Suppressor macrophage treated with lipopolysaccharide for 4 hours (primary cell): ENCODE measurements at regions not wholly inside any gene's neighbourhood (a gene's known extent, or its start where the extent isn't known, plus 50 kb on each side); places are given as distances from the start of the nearest gene placed in this dataset.
A peak's percentile ranks its signal among the peaks of the same experiment; 100 is the strongest.
"Not testable (repeated sequence)": the region's sequence is repeated elsewhere in the genome, so short reads cannot be mapped to it uniquely, and the experiment has no call there.

Experiments used
- DNase-seq: peaks from one replicate; pipeline ENCODE4 v3.0.0-alpha.2; 2020

GRCh38 chr2:17249249-17249648, 269.0 kb downstream of the RAD51AP2 start:
- no peak for DNase-seq

- DNase-seq, result no peak
Measured at GRCh38 chr2:17245906-17246305, 272.3 kb downstream of the RAD51AP2 start.

DNA sequence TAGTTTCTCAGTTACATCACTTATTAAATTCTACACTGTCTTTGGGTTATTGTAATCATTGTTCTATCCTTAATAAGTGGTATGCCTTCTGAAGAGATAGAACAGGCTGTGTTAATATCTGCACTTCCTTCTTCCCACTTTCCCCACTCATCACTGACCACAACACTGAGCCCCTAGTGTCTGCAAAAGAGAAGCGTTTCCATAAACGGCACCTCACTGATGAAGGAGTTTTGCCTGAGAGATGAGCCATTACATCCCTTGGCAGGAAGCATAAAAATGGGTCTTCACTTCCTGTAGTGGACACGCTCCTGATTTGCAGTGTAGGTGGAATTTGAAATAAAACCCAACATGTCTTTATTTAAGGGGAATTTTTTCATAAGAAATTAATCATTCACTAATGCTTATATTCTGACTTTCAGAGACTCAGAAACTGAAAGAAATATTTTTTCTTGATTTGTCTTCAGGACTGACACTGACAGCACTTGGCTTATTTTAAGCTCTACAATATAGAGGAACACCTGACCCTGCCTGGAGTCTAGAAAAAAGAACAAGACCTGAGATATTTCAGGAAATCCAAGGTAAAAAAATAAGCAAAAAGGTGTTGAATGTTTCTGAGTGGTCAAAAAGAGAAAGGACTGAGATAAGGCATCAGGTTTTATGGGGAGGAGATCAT, 275.3 kb downstream of the RAD51AP2 start:
- DNase-seq, result no peak

GRCh38 chr2:17239550-17239949, 278.7 kb downstream of the RAD51AP2 start:
- DNase-seq, result no peak

DNA sequence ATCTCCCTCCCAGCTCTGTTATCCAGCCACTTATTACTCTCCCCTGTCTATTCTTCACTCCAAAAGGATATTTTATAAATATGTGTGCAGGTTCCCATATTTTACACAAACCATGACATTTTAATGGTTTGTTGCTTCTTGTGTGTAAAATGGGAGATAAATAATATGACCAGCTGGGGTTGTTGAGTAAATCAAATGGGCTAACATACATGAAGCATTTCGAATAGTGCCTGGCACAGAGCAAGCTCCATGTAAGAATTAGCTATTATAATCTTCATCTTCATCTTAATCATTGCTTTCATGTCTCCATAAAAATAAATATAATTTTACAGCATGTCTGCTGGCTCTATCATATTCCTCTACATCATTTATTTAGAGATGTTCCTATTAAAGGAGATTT, 283.1 kb downstream of the RAD51AP2 start:
- no peak for DNase-seq

GRCh38 chr2:17232776-17233556, 285.3 kb downstream of the RAD51AP2 start:
- no peak for DNase-seq

DNA sequence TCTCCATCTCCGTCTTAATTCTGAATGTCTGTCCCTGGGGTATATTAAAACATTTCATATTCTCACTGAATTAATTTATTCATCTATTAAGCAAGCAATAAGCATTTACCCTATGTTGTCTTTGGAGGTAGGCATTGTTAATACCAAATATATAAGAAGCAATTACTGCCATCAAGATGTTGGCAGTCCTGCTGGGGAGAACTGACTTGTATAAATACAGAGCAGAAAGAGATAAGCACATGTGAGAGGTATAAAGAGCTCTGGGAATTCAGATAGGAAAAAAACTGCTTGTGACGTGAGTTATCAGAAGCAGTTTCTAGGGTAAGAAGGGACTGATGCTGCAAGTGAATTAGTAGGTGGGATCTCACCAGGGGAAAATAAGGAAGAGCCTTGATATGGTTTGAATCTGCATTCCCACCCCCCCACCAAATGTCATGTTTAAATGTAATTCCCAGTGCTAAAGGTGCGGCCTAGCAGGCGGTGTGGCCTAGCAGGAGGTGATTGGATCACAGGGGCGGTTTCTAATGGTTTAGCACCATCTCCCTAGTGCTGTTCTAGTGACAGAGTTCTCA, 286.8 kb downstream of the RAD51AP2 start:
- no peak for DNase-seq

- no peak for DNase-seq
Measured at GRCh38 chr2:17229414-17229813, 288.8 kb downstream of the RAD51AP2 start.

- DNase-seq, result no peak
Measured at GRCh38 chr2:17228461-17228860, 289.8 kb downstream of the RAD51AP2 start.

- DNase-seq, result no peak
Measured at GRCh38 chr2:17227856-17228255, 290.4 kb downstream of the RAD51AP2 start.

GRCh38 chr2:17226941-17227490, 291.2 kb downstream of the RAD51AP2 start:
- no peak for DNase-seq

- DNase-seq, result no peak
Measured at GRCh38 chr2:17223211-17223610, 295.0 kb downstream of the RAD51AP2 start.

- DNase-seq, result no peak
Measured at GRCh38 chr2:17208511-17208910, 309.7 kb downstream of the RAD51AP2 start.

DNA sequence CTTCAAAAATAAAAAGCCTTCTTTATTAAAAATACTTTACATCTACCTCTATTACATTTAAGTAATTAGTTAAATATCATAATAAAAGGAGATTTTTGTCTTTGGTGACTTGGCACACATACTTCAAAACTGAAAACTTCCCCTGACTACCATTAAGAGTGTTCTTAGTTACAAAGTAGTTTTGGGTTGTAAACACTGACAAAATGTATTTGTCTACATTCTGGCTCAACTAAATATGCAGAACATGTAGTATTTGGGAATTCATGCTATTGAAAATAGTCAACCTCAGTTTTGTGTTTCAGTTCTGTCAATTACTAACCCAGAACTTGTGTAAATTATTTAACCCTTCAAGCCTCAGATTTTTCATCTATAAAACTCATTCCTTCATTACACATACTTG, 311.5 kb downstream of the RAD51AP2 start:
- no peak for DNase-seq

DNA sequence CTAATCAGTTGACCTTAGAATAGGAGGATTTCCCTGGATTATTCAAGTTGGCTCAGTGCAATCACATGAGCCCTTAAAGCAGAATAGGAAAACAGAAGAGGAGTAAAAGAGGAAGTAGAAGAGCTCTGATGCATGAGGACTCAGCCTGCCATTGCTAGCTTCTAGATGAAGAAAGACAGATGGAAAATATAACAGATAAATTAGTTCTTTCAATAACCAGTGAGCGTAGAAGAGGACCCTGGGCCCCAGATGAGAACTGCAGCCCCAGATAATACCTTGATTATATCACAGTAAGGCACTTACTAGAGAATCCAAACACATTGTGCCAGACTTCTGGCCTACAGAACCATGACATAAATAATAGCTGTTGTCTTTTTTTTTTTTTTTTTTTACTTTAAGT, 314.0 kb downstream of the RAD51AP2 start:
- DNase-seq, result peak; percentile 16

DNA sequence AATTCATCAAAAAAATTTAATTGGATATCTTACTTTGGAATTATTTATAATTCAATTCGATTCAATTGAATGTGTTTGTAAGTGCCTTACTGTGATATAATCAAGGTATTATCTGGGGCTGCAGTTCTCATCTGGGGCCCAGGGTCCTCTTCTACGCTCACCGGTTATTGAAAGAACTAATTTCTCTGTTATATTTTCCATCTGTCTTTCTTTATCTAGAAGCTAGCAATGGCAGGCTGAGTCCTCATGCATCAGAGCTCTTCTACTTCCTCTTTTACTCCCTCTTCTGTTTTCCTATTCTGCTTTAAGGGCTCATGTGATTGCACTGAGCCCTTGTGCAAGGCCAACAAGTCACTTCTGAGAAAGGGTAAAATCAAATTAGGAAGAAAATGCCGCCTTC, 315.6 kb downstream of the RAD51AP2 start:
- DNase-seq, result peak; percentile 63

DNA sequence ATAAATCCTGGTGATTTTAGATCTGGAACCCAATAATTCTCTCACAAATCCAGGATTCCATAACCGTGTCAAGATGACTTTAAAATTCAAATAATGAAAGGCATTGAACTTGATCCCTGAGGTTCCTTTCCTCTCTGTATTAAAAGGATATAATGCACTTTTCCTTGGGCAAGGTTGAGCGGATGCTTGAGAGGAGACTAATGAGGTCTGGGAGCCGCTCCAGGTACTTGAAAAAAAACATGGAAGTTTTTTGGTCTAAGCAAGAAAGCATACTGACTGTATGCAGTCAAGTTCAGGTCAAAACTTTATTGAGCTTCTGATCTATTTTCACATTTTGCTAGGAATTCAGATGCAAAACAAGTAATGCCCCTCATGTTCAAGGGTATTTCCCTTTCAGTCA, 318.5 kb downstream of the RAD51AP2 start:
- DNase-seq, result no peak

DNA sequence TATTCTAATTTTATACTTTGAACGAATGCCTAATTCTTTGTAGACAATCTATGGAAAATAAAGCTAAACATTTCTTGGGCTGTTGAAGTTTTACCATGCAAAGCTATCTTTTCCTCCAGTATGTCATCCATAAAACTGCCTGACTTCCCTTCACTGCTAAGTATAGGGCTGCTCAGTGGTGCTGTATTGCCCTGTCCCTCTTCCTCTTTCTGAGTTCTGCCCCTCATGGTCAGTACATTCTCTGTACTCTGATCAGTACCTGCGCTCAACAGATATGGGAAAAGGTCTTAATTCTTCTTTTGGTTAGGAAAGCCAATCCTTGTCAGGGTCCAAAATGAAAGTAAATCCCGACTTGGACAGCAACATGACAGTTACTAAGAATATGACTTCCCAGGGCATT, 321.9 kb downstream of the RAD51AP2 start:
- no peak for DNase-seq

DNA sequence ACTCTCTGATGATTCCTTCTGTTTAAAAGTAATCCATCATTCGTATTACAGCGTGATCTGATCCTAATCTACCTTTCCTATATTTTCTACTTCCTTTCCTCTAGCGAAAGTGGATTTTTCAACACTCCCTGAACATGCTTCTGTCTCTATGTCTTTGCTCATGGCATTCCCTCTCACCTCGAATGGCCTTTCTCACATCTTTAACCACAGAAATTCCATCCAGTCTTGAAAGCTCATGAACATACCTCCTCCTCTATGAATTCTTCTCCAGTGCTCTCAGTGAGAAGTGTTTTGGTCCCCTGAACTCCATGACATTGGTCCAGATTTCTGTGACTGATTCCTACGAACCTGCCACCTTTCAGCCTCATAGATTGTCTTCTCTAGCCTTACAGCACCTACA, 323.2 kb downstream of the RAD51AP2 start:
- no peak for DNase-seq

DNA sequence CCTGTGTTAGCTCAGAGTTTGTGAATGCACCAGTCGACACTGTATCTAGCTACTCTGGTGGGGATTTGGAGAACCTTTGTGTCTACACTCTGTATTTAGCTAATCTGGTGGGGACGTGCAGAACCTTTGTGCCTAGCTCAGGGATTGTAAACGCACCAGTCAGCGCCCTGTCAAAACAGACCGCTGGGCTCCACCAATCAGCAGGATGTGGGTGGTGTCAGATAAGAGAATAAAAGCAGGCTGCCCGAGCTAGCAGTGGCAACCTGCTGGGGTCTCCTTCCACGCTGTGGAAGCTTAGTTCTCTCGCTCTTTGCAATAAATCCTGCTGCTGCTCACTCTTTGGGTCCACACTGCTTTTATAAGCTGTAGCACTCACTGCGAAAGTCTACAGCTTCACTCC, 324.2 kb downstream of the RAD51AP2 start:
- DNase-seq, result no peak

- not testable (repeated sequence) for DNase-seq
Measured at GRCh38 chr2:17193433-17193890, 324.8 kb downstream of the RAD51AP2 start.

DNA sequence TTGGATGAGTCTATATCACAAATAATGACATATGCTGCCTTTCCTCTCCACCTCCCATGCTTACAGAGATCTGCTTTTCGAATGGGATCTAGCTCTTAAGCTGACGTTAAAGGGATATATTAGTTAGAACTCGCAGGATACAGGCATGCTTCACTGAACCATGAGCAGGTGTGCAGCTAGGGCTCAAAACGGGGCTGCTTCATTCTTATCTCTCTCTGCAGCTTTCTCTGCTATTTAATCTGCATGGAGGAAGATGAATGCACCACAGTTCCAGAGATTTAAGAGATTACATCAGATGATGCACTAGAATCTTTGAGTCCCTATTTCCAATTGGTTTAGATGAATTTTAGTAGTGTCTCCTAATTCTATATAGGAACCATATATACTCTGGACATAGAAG, 327.0 kb downstream of the RAD51AP2 start:
- DNase-seq, result no peak

DNA sequence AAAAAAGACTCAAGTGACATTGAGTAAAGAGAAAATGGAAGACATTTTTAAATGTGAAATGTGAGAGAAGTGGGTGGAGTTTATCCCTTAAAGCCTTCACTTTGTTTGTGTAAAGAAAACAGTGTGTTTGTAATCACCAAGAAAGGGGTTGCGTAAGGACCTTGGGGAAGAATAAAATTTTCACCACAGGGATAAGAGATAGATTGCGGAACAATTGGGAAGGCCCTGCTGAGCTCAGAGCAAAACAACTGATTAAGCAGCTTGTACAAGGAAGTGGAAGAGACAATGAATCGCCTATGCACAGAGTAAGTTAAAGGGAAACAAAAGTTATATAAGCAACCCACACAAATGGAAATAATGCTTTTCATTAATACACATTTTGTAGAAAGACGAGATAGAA, 327.7 kb downstream of the RAD51AP2 start:
- peak; percentile 65 for DNase-seq

DNA sequence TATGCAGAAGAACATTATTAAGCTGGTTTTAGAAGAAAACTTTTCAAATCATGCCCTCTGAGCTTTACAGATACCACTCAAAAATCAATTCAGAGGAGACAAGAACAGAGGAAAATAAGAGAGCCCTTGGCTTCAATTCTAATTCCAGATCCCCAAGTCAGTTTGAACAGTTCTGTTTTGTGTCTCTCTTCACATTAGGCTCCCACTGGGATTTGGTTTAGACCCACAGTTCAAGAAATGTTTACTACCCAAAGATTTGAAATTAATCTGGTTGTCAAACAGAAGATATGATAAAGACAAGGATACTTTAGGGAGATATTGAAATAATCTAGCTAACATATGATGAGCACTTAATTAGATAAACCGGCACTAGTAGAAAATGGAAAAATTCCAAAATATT, 329.5 kb downstream of the RAD51AP2 start:
- no peak for DNase-seq
